Ovary (tissue), 7 donors: ENCODE measurements at regions not wholly inside any gene's neighbourhood (a gene's known extent, or its start where the extent isn't known, plus 50 kb on each side); places are given as distances from the start of the nearest gene placed in this dataset.
"Not testable (repeated sequence)": the region's sequence is repeated elsewhere in the genome, so short reads cannot be mapped to it uniquely, and the experiment has no call there.

Experiments
- DNase-seq, 5 donors: peaks; one replicate each; pipeline ENCODE4 v3.0.0-alpha.2; 2019 to 2020
- H3K27ac ChIP-seq, 2 donors: fragments of 200-600 bp; one replicate each; pipeline versions ENCODE4 v1.5.1 to v1.8.0; 2019 to 2022
- H3K27me3 ChIP-seq: fragments of 200-600 bp; one replicate; pipeline ENCODE4 v1.8.0; 2022
- H3K36me3 ChIP-seq: fragments of 200-600 bp; sonication (generic); one replicate; pipeline ENCODE4 v1.5.1; 2019
- H3K4me1 ChIP-seq: one replicate; pipeline ENCODE4 v1.8.1; 2013; ENCODE audit warnings: mild to moderate bottlenecking, moderate library complexity; ENCODE audit not compliant: insufficient read depth
- H3K4me3 ChIP-seq: fragments of 200-600 bp; sonication (generic); one replicate; pipeline ENCODE4 v1.5.1; 2017
- H3K9me3 ChIP-seq, 2 donors: fragments of 200-600 bp in 1 of 2; sonication (generic) in 1 of 2; one replicate each; pipeline versions ENCODE4 v1.5.1 to v1.8.1; 2013 to 2019; ENCODE audit warnings: mild to moderate bottlenecking in 1 of 2, moderate library complexity in 1 of 2
- CTCF ChIP-seq, 3 donors: fragments of 450-650 bp in 2 of 3; fragments of 200-600 bp in 1 of 3; IDR thresholded peaks; one replicate each; pipeline versions ENCODE4 v1.5.1 to v1.8.0; 2016 to 2022; ENCODE audit warnings: antibody characterized with exemption in 3 of 3, mild to moderate bottlenecking in 1 of 3
- EP300 ChIP-seq: sonication (generic); formaldehyde crosslinking; IDR thresholded peaks from one replicate; pipeline ENCODE4 v1.6.1; 2017; ENCODE audit warnings: antibody characterized with exemption
- POLR2A ChIP-seq: fragments of 450-650 bp; IDR thresholded peaks from one replicate; pipeline ENCODE4 v1.6.1; 2017; ENCODE audit warnings: antibody characterized with exemption, mild to moderate bottlenecking, moderate library complexity
- WGBS, 3 donors: extraction: QIAGEN DNeasy Blood & Tissue Kit in 1 of 3; methylation state at CpG; one replicate each; pipeline versions ENCODE4 v1.1.5 to v1.1.7; 2013 to 2017; 5-methylcytosine and 5-hydroxymethylcytosine counted together
- intact Hi-C, 4 donors: fragments of 100-400 bp; cut with DNase I; formaldehyde crosslinking; loops; one replicate each; pipeline versions ENCODE4 v1.11.0 to v1.15.1; 2022 to 2023
- donor health status: DM: no; HTN: no; CAD: no; lungs with moderate emphysema.
- donor health status: DM: no; HTN: no; CAD: no.
- donor health status: Bipolar disorder and iron deficiency.
- donor health status: DM: no; HTN: no; CAD: no.
- donor health status: DM: yes; HTN: yes; CAD: no.

- no peak for TF ChIP-seq POLR2A
- no peak for TF ChIP-seq EP300
- TF ChIP-seq CTCF (IDR thresholded peaks at IDR 0.05), result no peak
- DNase-seq, result no peak
- intact Hi-C loops, result no loop called here
- 89 to 92% (median 90%) methylated on average over 17 of the region's 17 CpGs for WGBS, 3 donors
- no peaks in the 10 kb centered on the region for H3K4me1 ChIP-seq
- no peaks in the 10 kb centered on the region for H3K36me3 ChIP-seq
- H3K27me3 ChIP-seq, result no peaks in the 10 kb centered on the region
- no peaks in the 10 kb centered on the region for H3K9me3 ChIP-seq
- no peak overlapping the region for H3K27ac ChIP-seq
- no peak overlapping the region for H3K4me3 ChIP-seq
Measured at GRCh38 chr19:31534786-31535657, 185.8 kb upstream of the TSHZ3 start.

GRCh38 chr19:31535691-31536460, 186.6 kb upstream of the TSHZ3 start:
- TF ChIP-seq POLR2A (no peak), EP300 (no peak), CTCF (IDR thresholded peaks at IDR 0.05) (no peak)
- Histone ChIP-seq H3K4me1 (no peaks in the 10 kb centered on the region), H3K27ac (no peak overlapping the region), H3K4me3 (no peak overlapping the region), H3K36me3 (no peaks in the 10 kb centered on the region), H3K27me3 (no peaks in the 10 kb centered on the region), H3K9me3 (no peaks in the 10 kb centered on the region)
- WGBS, 3 donors, result 82 to 84% (median 83%) methylated on average over 8 of the region's 8 CpGs
- intact Hi-C loops, result no loop called here
- DNase-seq, result no peak

- no peak for DNase-seq
- Histone ChIP-seq H3K27me3 (no peaks in the 10 kb centered on the region), H3K9me3 (no peaks in the 10 kb centered on the region), H3K4me1 (no peaks in the 10 kb centered on the region), H3K36me3 (no peaks in the 10 kb centered on the region), H3K27ac (no peak overlapping the region), H3K4me3 (no peak overlapping the region)
- intact Hi-C loops, result no loop called here
- no peak for TF ChIP-seq EP300
- WGBS, 3 donors, result 88 to 92% (median 91%) methylated on average over 3 of the region's 3 CpGs
Measured at GRCh38 chr19:31537136-31537535, 187.9 kb upstream of the TSHZ3 start.

GRCh38 chr19:31537902-31538301, 188.7 kb upstream of the TSHZ3 start:
- H3K9me3 ChIP-seq, intact Hi-C loops, H3K27me3 ChIP-seq, DNase-seq, H3K4me3 ChIP-seq, H3K27ac ChIP-seq, H3K36me3 ChIP-seq, H3K4me1 ChIP-seq: not testable (repeated sequence)
- WGBS, 3 donors, result 74 to 80% (median 76%) methylated on average over 5 of the region's 5 CpGs

GRCh38 chr19:31538879-31539278, 189.6 kb upstream of the TSHZ3 start:
- DNase-seq, result no peak
- Histone ChIP-seq H3K27me3 (no peaks in the 10 kb centered on the region), H3K4me3 (no peak overlapping the region), H3K27ac (no peak overlapping the region), H3K36me3 (no peaks in the 10 kb centered on the region), H3K4me1 (no peaks in the 10 kb centered on the region), H3K9me3 (no peaks in the 10 kb centered on the region)
- WGBS, 3 donors, result 92 to 95% (median 95%) methylated on average over 5 of the region's 5 CpGs
- intact Hi-C loops, result no loop called here
- TF ChIP-seq POLR2A, result no peak
- TF ChIP-seq CTCF (IDR thresholded peaks at IDR 0.05), result no peak
- no peak for TF ChIP-seq EP300
